Pancreas (tissue), 10 donors: ENCODE measurements at regions not wholly inside any gene's neighbourhood (a gene's known extent, or its start where the extent isn't known, plus 50 kb on each side); places are given as distances from the start of the nearest gene placed in this dataset.

Experiments
- ATAC-seq, 4 donors: fragments of 200-7000 bp; cut with Tn5 transposase; one replicate each; pipeline versions ENCODE4 v1.8.0 to v1.9.1; 2020; ENCODE audit warnings: mild to moderate bottlenecking in 4 of 4, moderate library complexity in 4 of 4
- DNase-seq, 6 donors: peaks; one replicate each; pipeline ENCODE4 v3.0.0-alpha.2; 2020
- FAIRE-seq: peaks from 2 replicates; lab custom pipeline; 2012; peaks lifted over from hg19 to GRCh38; lab: Jason Lieb, UNC
- H3K27ac ChIP-seq, 4 donors: fragments of 200-600 bp; sonication (generic); 1 replicate in 3 of 4; 2 replicates in 1 of 4; pipeline versions ENCODE4 v1.5.0 to v1.8.0; 2020
- H3K27me3 ChIP-seq, 4 donors: fragments of 200-600 bp; one replicate each; pipeline ENCODE4 v1.8.0; 2021
- H3K36me3 ChIP-seq, 3 donors: fragments of 200-600 bp; sonication (generic) in 1 of 3; one replicate each; pipeline versions ENCODE4 v1.5.0 to v1.8.0; 2020 to 2021
- H3K4me1 ChIP-seq, 3 donors: fragments of 200-600 bp; one replicate each; pipeline ENCODE4 v1.8.0; 2021
- H3K4me3 ChIP-seq, 4 donors: fragments of 200-600 bp; sonication (generic) in 2 of 4; one replicate each; pipeline versions ENCODE4 v1.5.0 to v1.8.0; 2020 to 2021
- H3K9me3 ChIP-seq, 4 donors: fragments of 200-600 bp; one replicate each; pipeline ENCODE4 v1.8.0; 2021
- CTCF ChIP-seq, 4 donors: fragments of 200-600 bp; sonication (generic) in 3 of 4; IDR thresholded peaks; one replicate each; pipeline versions ENCODE4 v1.5.0 to v1.8.0; 2021; ENCODE audit warnings: antibody characterized with exemption in 4 of 4
- WGBS, 2 donors: extraction: QIAGEN DNeasy Blood & Tissue Kit; methylation state at CpG; one replicate each; pipeline ENCODE4 v1.1.7; 2013; 5-methylcytosine and 5-hydroxymethylcytosine counted together
- intact Hi-C, 3 donors: fragments of 100-400 bp; cut with DNase I; formaldehyde crosslinking; loops; one replicate each; pipeline versions ENCODE4 v1.11.1 to v1.14.2; 2022
- donor health status: healthy with polysubstance abuse.
- donor health status: DM: no; HTN: no; CAD: no; lungs with moderate emphysema.
- donor health status: DM: no; HTN: no; CAD: no.
- donor health status: control.
- donor health status: control.
- donor health status: Bipolar disorder and iron deficiency.
- donor health status: DM: yes; HTN: yes; CAD: no.
- donor health status: DM: no; HTN: no; CAD: no.
- donor health status: DM: no; HTN: no; CAD: no.
- donor health status: DM: yes; HTN: yes; CAD: no.

GRCh38 chr5:109252731-109253130, 157.0 kb downstream of the PJA2 start:
- Histone ChIP-seq H3K27me3 (no peaks in the 10 kb centered on the region), H3K4me3 (no peak overlapping the region), H3K4me1 (no peaks in the 10 kb centered on the region), H3K36me3 (no peaks in the 10 kb centered on the region), H3K9me3 (no peaks in the 10 kb centered on the region), H3K27ac (no peak overlapping the region)
- intact Hi-C loops, result no loop called here
- DNase-seq, result no peak
- no peak for TF ChIP-seq CTCF (IDR thresholded peaks at IDR 0.05)
- WGBS, 2 donors, result 92 to 93% methylated on average over 3 of the region's 3 CpGs
- ATAC-seq, result no peak
- no peak for FAIRE-seq

- no peak for DNase-seq
- H3K9me3 ChIP-seq, result no peaks in the 10 kb centered on the region
- H3K4me1 ChIP-seq, result no peaks in the 10 kb centered on the region
- no peak overlapping the region for H3K27ac ChIP-seq
- ATAC-seq, result no peak
- H3K27me3 ChIP-seq, result no peaks in the 10 kb centered on the region
- TF ChIP-seq CTCF (IDR thresholded peaks at IDR 0.05), result no peak
- intact Hi-C loops, result no loop called here
- H3K4me3 ChIP-seq, result no peak overlapping the region
- no peak for FAIRE-seq
- H3K36me3 ChIP-seq, result no peaks in the 10 kb centered on the region
- 88 to 91% methylated on average over 24 of the region's 24 CpGs for WGBS, 2 donors
These were observed 159.0 kb downstream of the PJA2 start for GRCh38 chr5:109250533-109251329.

- H3K36me3 ChIP-seq, result no peaks in the 10 kb centered on the region
- no peak for DNase-seq
These were observed 159.7 kb downstream of the PJA2 start for GRCh38 chr5:109250080-109250479.

GRCh38 chr5:109249126-109249525, 160.6 kb downstream of the PJA2 start:
- H3K27me3 ChIP-seq, result no peaks in the 10 kb centered on the region
- intact Hi-C loops, result no loop called here

More at GRCh38 chr5:109250080-109250479, 159.7 kb downstream of the PJA2 start:
- no peaks in the 10 kb centered on the region for H3K9me3 ChIP-seq
- intact Hi-C loops, result no loop called here
- no peak overlapping the region for H3K4me3 ChIP-seq
- WGBS, 2 donors, result 87% methylated on average over 4 of the region's 4 CpGs
- no peak overlapping the region for H3K27ac ChIP-seq
- FAIRE-seq (no peak), ATAC-seq (no peak)
- no peak for TF ChIP-seq CTCF (IDR thresholded peaks at IDR 0.05)
- no peaks in the 10 kb centered on the region for H3K27me3 ChIP-seq
- no peaks in the 10 kb centered on the region for H3K4me1 ChIP-seq

More at GRCh38 chr5:109249126-109249525, 160.6 kb downstream of the PJA2 start:
- ATAC-seq (no peak), FAIRE-seq (no peak), DNase-seq (no peak)
- no peak overlapping the region for H3K4me3 ChIP-seq
- no peak overlapping the region for H3K27ac ChIP-seq
- no peaks in the 10 kb centered on the region for H3K9me3 ChIP-seq
- H3K36me3 ChIP-seq, result no peaks in the 10 kb centered on the region
- WGBS, 2 donors, result 93 to 94% methylated on average over 1 of the region's 1 CpG
- no peaks in the 10 kb centered on the region for H3K4me1 ChIP-seq
- TF ChIP-seq CTCF (IDR thresholded peaks at IDR 0.05), result no peak
